ENCODE measurements at regions not wholly inside any gene's neighbourhood (a gene's known extent, or its start where the extent isn't known, plus 50 kb on each side); places are given as distances from the start of the nearest gene placed in this dataset.

DNA sequence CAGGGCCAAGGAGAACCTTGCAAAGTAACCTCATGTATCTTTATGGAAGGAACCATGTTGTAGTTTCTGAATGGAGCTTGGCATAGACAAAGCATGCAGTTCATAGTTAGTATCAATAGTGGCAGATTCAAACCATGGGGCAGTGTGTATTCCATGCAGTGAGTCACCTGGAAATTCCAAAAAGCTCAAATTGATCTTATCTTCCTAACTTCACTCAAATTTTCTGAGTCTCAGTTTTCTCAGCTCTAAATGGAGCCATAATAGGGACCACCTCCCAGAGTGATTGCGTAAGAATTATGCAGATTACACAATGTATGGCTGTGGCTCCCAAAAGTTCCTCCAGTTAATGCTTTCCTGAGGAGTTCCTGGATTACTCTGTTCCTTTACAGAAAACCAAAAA, 549.9 kb upstream of the KLF4 start:
- Histone ChIP-seq H3K9me3 (ENCODE audit: control insufficient read depth, low read depth, low read length) (peaks cover 10% of the 10 kb centered on the region), H3K27me3 (ENCODE audit: control insufficient read depth, extremely low read depth, insufficient read depth, low read length) (no peaks in the 10 kb centered on the region), H3K4me2 (ENCODE audit: control insufficient read depth, extremely low read depth, insufficient read depth, low read depth, low read length) (no peak overlapping the region), H3K9me1 (ENCODE audit: control insufficient read depth, extremely low read depth, insufficient read depth, low read length) (no peaks in the 10 kb centered on the region), H3K36me3 (ENCODE audit: control insufficient read depth in 2 of 2, extremely low read depth in 1 of 2, insufficient read depth in 2 of 2, low read length in 2 of 2) (peaks cover 0 to 1% of the 10 kb centered on the region in 2 experiments), H3K79me2 (ENCODE audit: control insufficient read depth, insufficient read depth, low read length) (no peaks in the 10 kb centered on the region), H3K27ac (ENCODE audit: control insufficient read depth, insufficient read depth, low read length) (peak overlapping the region; percentile 92), H3K4me1 (ENCODE audit: control insufficient read depth, extremely low read depth, insufficient read depth, low read length) (peaks cover 38% of the 10 kb centered on the region), H4K20me1 (ENCODE audit: control insufficient read depth, extremely low read depth, insufficient read depth, low read length) (no peaks in the 10 kb centered on the region), H3K4me3 (ENCODE audit: control insufficient read depth in 2 of 3, extremely low read depth in 1 of 3, insufficient read depth in 2 of 3, low read depth in 1 of 3, low read length in 3 of 3) (no peak overlapping the region), H3K9ac (ENCODE audit: control insufficient read depth, extremely low read depth, insufficient read depth, low read length) (no peak overlapping the region), H2AFZ (ENCODE audit: control insufficient read depth, low read length) (peak overlapping the region; percentile 31)
- no peak for TF ChIP-seq CTCF (optimal IDR thresholded peaks at IDR 0.05 in 1 of 3, IDR thresholded peaks at IDR 0.05 in 1 of 3, conservative IDR thresholded peaks at IDR 0.05 in 1 of 3; ENCODE audit: extremely low read depth in 1 of 3, insufficient read depth in 2 of 3, low read length in 3 of 3)
- no peak for TF ChIP-seq EZH2 (IDR thresholded peaks at IDR 0.05; ENCODE audit: low read length)
- DNase-seq (ENCODE audit: low read depth, low spot score): no peak
- dilution Hi-C loops (cut with MboI; ENCODE audit: extremely low pct_ligation_motif_present, low sequenced_read_pairs): no loop called here
- peak; percentile 76 for FAIRE-seq

DNA sequence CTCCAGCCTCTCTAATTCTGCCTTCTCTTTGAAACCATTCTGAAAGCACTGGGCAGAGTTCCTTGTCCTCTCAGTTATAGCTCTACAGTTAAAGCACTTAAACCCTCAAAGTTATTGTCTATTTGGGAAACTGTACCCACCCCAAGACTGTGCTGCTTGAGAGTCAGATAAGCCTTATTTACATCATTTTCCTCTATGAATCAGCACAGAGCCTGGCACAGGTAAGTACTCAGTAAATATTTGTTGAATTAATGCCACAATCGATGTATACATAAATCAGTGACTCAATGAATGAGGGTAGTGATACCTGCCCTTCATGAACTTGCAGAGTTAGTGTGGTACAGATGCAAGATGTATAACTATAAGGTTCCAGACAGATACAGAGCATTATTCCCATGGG, 549.4 kb upstream of the KLF4 start:
- dilution Hi-C loops (cut with MboI; ENCODE audit: extremely low pct_ligation_motif_present, low sequenced_read_pairs): no loop called here
- Histone ChIP-seq H3K9ac (ENCODE audit: control insufficient read depth, extremely low read depth, insufficient read depth, low read length) (no peak overlapping the region), H3K9me3 (ENCODE audit: control insufficient read depth, low read depth, low read length) (peaks cover 8% of the 10 kb centered on the region), H4K20me1 (ENCODE audit: control insufficient read depth, extremely low read depth, insufficient read depth, low read length) (no peaks in the 10 kb centered on the region), H3K27ac (ENCODE audit: control insufficient read depth, insufficient read depth, low read length) (peak overlapping the region; percentile 46), H2AFZ (ENCODE audit: control insufficient read depth, low read length) (peak overlapping the region; percentile 31), H3K4me1 (ENCODE audit: control insufficient read depth, extremely low read depth, insufficient read depth, low read length) (peaks cover 40% of the 10 kb centered on the region), H3K36me3 (ENCODE audit: control insufficient read depth in 2 of 2, extremely low read depth in 1 of 2, insufficient read depth in 2 of 2, low read length in 2 of 2) (no peaks in the 10 kb centered on the region), H3K4me2 (ENCODE audit: control insufficient read depth, extremely low read depth, insufficient read depth, low read depth, low read length) (no peak overlapping the region), H3K9me1 (ENCODE audit: control insufficient read depth, extremely low read depth, insufficient read depth, low read length) (no peaks in the 10 kb centered on the region), H3K4me3 (ENCODE audit: control insufficient read depth in 2 of 3, extremely low read depth in 1 of 3, insufficient read depth in 2 of 3, low read depth in 1 of 3, low read length in 3 of 3) (no peak overlapping the region), H3K27me3 (ENCODE audit: control insufficient read depth, extremely low read depth, insufficient read depth, low read length) (no peaks in the 10 kb centered on the region), H3K79me2 (ENCODE audit: control insufficient read depth, insufficient read depth, low read length) (no peaks in the 10 kb centered on the region)
- FAIRE-seq: no peak
- TF ChIP-seq CTCF (optimal IDR thresholded peaks at IDR 0.05 in 1 of 3, IDR thresholded peaks at IDR 0.05 in 1 of 3, conservative IDR thresholded peaks at IDR 0.05 in 1 of 3; ENCODE audit: extremely low read depth in 1 of 3, insufficient read depth in 2 of 3, low read length in 3 of 3) (no peak), EZH2 (IDR thresholded peaks at IDR 0.05; ENCODE audit: low read length) (no peak)
- DNase-seq (ENCODE audit: low read depth, low spot score): no peak

All from keratinocyte (primary cell).